Neutrophil (primary cell): ENCODE measurements at regions not wholly inside any gene's neighbourhood (a gene's known extent, or its start where the extent isn't known, plus 50 kb on each side); places are given as distances from the start of the nearest gene placed in this dataset.

ENCODE experiments used
- H3K27ac ChIP-seq: fragments of 200-600 bp; sonication (generic); 2 replicates; pipeline ENCODE4 v1.5.1; 2016; ENCODE audit warnings: mild to moderate bottlenecking, moderate library complexity
- H3K27me3 ChIP-seq: fragments of 200-600 bp; sonication (generic); 2 replicates; pipeline ENCODE4 v1.6.0; 2016; ENCODE audit warnings: mild to moderate bottlenecking
- H3K36me3 ChIP-seq: fragments of 200-600 bp; sonication (generic); 2 replicates; pipeline ENCODE4 v1.5.1; 2017
- H3K4me1 ChIP-seq, 2 experiments: fragments of 200-600 bp in 1 of 2; sonication (generic) in 1 of 2; 1 replicate in 1 of 2; 2 replicates in 1 of 2; pipeline versions ENCODE4 v1.5.1 to v1.6.1; 2013 to 2016; ENCODE audit warnings: low read depth in 1 of 2, low read length in 1 of 2, mild to moderate bottlenecking in 1 of 2, moderate library complexity in 1 of 2; ENCODE audit not compliant: control insufficient read depth in 1 of 2, insufficient read depth in 1 of 2
- H3K4me3 ChIP-seq, 2 experiments: fragments of 200-600 bp in 1 of 2; sonication (generic) in 1 of 2; 1 replicate in 1 of 2; 2 replicates in 1 of 2; pipeline ENCODE4 v1.5.1; 2013 to 2016; ENCODE audit warnings: low read depth in 1 of 2, low read length in 1 of 2, mild to moderate bottlenecking in 1 of 2, moderate library complexity in 1 of 2
- H3K9me3 ChIP-seq: fragments of 200-600 bp; sonication (generic); 2 replicates; pipeline ENCODE4 v1.5.1; 2016
- CTCF ChIP-seq: fragments of 200-600 bp; sonication (generic); IDR thresholded peaks from 2 replicates; pipeline ENCODE4 v1.5.1; 2016; ENCODE audit warnings: antibody characterized with exemption

- Histone ChIP-seq H3K9me3 (no peaks in the 10 kb centered on the region), H3K4me3 (no peak overlapping the region), H3K27me3 (peaks cover 37% of the 10 kb centered on the region), H3K27ac (no peak overlapping the region), H3K36me3 (no peaks in the 10 kb centered on the region), H3K4me1 (no peaks in the 10 kb centered on the region)
- TF ChIP-seq CTCF, result no peak
These were observed 158.6 kb upstream of the SDK2 start for GRCh38 chr17:73802871-73803270.

GRCh38 chr17:73803964-73804435 is 159.8 kb upstream of the SDK2 start:
- H3K27ac ChIP-seq, result no peak overlapping the region
- H3K4me1 ChIP-seq, result no peaks in the 10 kb centered on the region
- peaks cover 32% of the 10 kb centered on the region for H3K27me3 ChIP-seq
- H3K9me3 ChIP-seq, result no peaks in the 10 kb centered on the region
- no peak overlapping the region for H3K4me3 ChIP-seq
- H3K36me3 ChIP-seq, result no peaks in the 10 kb centered on the region
- TF ChIP-seq CTCF, result no peak

GRCh38 chr17:73806768-73807167 is 162.5 kb upstream of the SDK2 start:
- TF ChIP-seq CTCF, result no peak
- Histone ChIP-seq H3K36me3 (no peaks in the 10 kb centered on the region), H3K4me1 (no peaks in the 10 kb centered on the region), H3K27ac (no peak overlapping the region), H3K9me3 (no peaks in the 10 kb centered on the region), H3K27me3 (peaks cover 19% of the 10 kb centered on the region), H3K4me3 (no peak overlapping the region)

GRCh38 chr17:73813201-73813600 is 169.0 kb upstream of the SDK2 start:
- H3K4me1 ChIP-seq, result no peaks in the 10 kb centered on the region
- H3K4me3 ChIP-seq, result no peak overlapping the region
- no peak for TF ChIP-seq CTCF
- H3K27me3 ChIP-seq, result peaks cover 3% of the 10 kb centered on the region
- no peaks in the 10 kb centered on the region for H3K36me3 ChIP-seq
- no peak overlapping the region for H3K27ac ChIP-seq
- no peaks in the 10 kb centered on the region for H3K9me3 ChIP-seq

GRCh38 chr17:73814075-73814474 is 169.8 kb upstream of the SDK2 start:
- H3K36me3 ChIP-seq, result no peaks in the 10 kb centered on the region
- no peaks in the 10 kb centered on the region for H3K4me1 ChIP-seq
- no peak overlapping the region for H3K27ac ChIP-seq
- no peak overlapping the region for H3K4me3 ChIP-seq
- peaks cover 3% of the 10 kb centered on the region for H3K27me3 ChIP-seq
- TF ChIP-seq CTCF, result no peak
- H3K9me3 ChIP-seq, result no peaks in the 10 kb centered on the region

GRCh38 chr17:73815474-73815873 is 171.2 kb upstream of the SDK2 start:
- no peaks in the 10 kb centered on the region for H3K4me1 ChIP-seq
- H3K27ac ChIP-seq, result no peak overlapping the region
- no peaks in the 10 kb centered on the region for H3K36me3 ChIP-seq
- peaks cover 9% of the 10 kb centered on the region for H3K27me3 ChIP-seq
- H3K9me3 ChIP-seq, result no peaks in the 10 kb centered on the region
- no peak overlapping the region for H3K4me3 ChIP-seq
- TF ChIP-seq CTCF, result no peak
